MG63 (cell line): ENCODE measurements at regions not wholly inside any gene's neighbourhood (a gene's known extent, or its start where the extent isn't known, plus 50 kb on each side); places are given as distances from the start of the nearest gene placed in this dataset.

Experiments used
- DNase-seq: peaks from one replicate; pipeline ENCODE4 v3.0.0-alpha.2; 2020
- H3K27me3 ChIP-seq: fragments of 250-450 bp; sonication (Bioruptor Pico); 2 replicates; pipeline ENCODE4 v1.5.1; 2020; ENCODE audit warnings: mild to moderate bottlenecking, moderate library complexity
- H3K36me3 ChIP-seq: fragments of 250-450 bp; sonication (Bioruptor Pico); 2 replicates; pipeline ENCODE4 v1.5.1; 2020; ENCODE audit warnings: mild to moderate bottlenecking, moderate library complexity
- H3K4me3 ChIP-seq: fragments of 250-450 bp; sonication (Bioruptor Pico); 2 replicates; pipeline ENCODE4 v1.5.1; 2020; ENCODE audit warnings: mild to moderate bottlenecking, moderate library complexity
- H3K9me3 ChIP-seq: fragments of 250-450 bp; sonication (Bioruptor Pico); 2 replicates; pipeline ENCODE4 v1.5.1; 2020; ENCODE audit warnings: mild to moderate bottlenecking, moderate library complexity

- no peak overlapping the region for H3K4me3 ChIP-seq
- no peak for DNase-seq
- H3K36me3 ChIP-seq: no peaks in the 10 kb centered on the region
- no peaks in the 10 kb centered on the region for H3K9me3 ChIP-seq
- H3K27me3 ChIP-seq: no peaks in the 10 kb centered on the region
Observed at GRCh38 chr10:128520211-128520815, 394.1 kb upstream of the MKI67 start.

GRCh38 chr10:128522551-128523308, 396.5 kb upstream of the MKI67 start:
- H3K27me3 ChIP-seq: no peaks in the 10 kb centered on the region
- DNase-seq: no peak
- H3K36me3 ChIP-seq: no peaks in the 10 kb centered on the region
- H3K4me3 ChIP-seq: no peak overlapping the region
- no peaks in the 10 kb centered on the region for H3K9me3 ChIP-seq

GRCh38 chr10:128525444-128525843, 399.2 kb upstream of the MKI67 start:
- DNase-seq: no peak
- no peaks in the 10 kb centered on the region for H3K36me3 ChIP-seq
- no peaks in the 10 kb centered on the region for H3K9me3 ChIP-seq

GRCh38 chr10:128525936-128526335, 399.7 kb upstream of the MKI67 start:
- no peaks in the 10 kb centered on the region for H3K36me3 ChIP-seq
- no peaks in the 10 kb centered on the region for H3K9me3 ChIP-seq
- DNase-seq: no peak
- H3K27me3 ChIP-seq: no peaks in the 10 kb centered on the region
- H3K4me3 ChIP-seq: no peak overlapping the region

More at GRCh38 chr10:128525444-128525843, 399.2 kb upstream of the MKI67 start:
- Histone ChIP-seq H3K27me3 (no peaks in the 10 kb centered on the region), H3K4me3 (no peak overlapping the region)

- Histone ChIP-seq H3K4me3 (no peak overlapping the region), H3K36me3 (no peaks in the 10 kb centered on the region), H3K27me3 (no peaks in the 10 kb centered on the region), H3K9me3 (no peaks in the 10 kb centered on the region)
- DNase-seq: no peak
Observed at GRCh38 chr10:128526791-128527375, 400.7 kb upstream of the MKI67 start.

GRCh38 chr10:128527711-128528110, 401.5 kb upstream of the MKI67 start:
- Histone ChIP-seq H3K27me3 (no peaks in the 10 kb centered on the region), H3K9me3 (no peaks in the 10 kb centered on the region), H3K36me3 (no peaks in the 10 kb centered on the region), H3K4me3 (no peak overlapping the region)
- DNase-seq: no peak

- Histone ChIP-seq H3K27me3 (no peaks in the 10 kb centered on the region), H3K36me3 (no peaks in the 10 kb centered on the region), H3K4me3 (no peak overlapping the region), H3K9me3 (no peaks in the 10 kb centered on the region)
- no peak for DNase-seq
Observed at GRCh38 chr10:128528167-128528566, 401.9 kb upstream of the MKI67 start.

GRCh38 chr10:128528781-128529180, 402.6 kb upstream of the MKI67 start:
- H3K9me3 ChIP-seq: no peaks in the 10 kb centered on the region
- H3K4me3 ChIP-seq: no peak overlapping the region
- DNase-seq: no peak
- no peaks in the 10 kb centered on the region for H3K36me3 ChIP-seq
- 0 out of 2 replicates have a peak, but pooled peaks cover 2% of the 10 kb centered on the region for H3K27me3 ChIP-seq

- no peak for DNase-seq
- Histone ChIP-seq H3K4me3 (no peak overlapping the region), H3K36me3 (no peaks in the 10 kb centered on the region), H3K9me3 (no peaks in the 10 kb centered on the region), H3K27me3 (0 out of 2 replicates have a peak, but pooled peaks cover 2% of the 10 kb centered on the region)
Observed at GRCh38 chr10:128529225-128529624, 403.0 kb upstream of the MKI67 start.

GRCh38 chr10:128530301-128530700, 404.1 kb upstream of the MKI67 start:
- H3K9me3 ChIP-seq: no peaks in the 10 kb centered on the region
- peaks cover 3% of the 10 kb centered on the region; the same call in 1 of the 2 replicates for H3K27me3 ChIP-seq
- no peaks in the 10 kb centered on the region for H3K36me3 ChIP-seq
- no peak overlapping the region for H3K4me3 ChIP-seq
- no peak for DNase-seq

- DNase-seq: no peak
- Histone ChIP-seq H3K36me3 (no peaks in the 10 kb centered on the region), H3K27me3 (peaks cover 9% of the 10 kb centered on the region; the same call in 1 of the 2 replicates), H3K9me3 (no peaks in the 10 kb centered on the region), H3K4me3 (no peak overlapping the region)
Observed at GRCh38 chr10:128530946-128531345, 404.7 kb upstream of the MKI67 start.

GRCh38 chr10:128534686-128535085, 408.5 kb upstream of the MKI67 start:
- no peak for DNase-seq
- H3K4me3 ChIP-seq: no peak overlapping the region
- no peaks in the 10 kb centered on the region for H3K36me3 ChIP-seq
- peaks cover 31% of the 10 kb centered on the region for H3K27me3 ChIP-seq
- H3K9me3 ChIP-seq: no peaks in the 10 kb centered on the region

GRCh38 chr10:128536259-128536658, 410.0 kb upstream of the MKI67 start:
- peaks cover 31% of the 10 kb centered on the region for H3K27me3 ChIP-seq
- DNase-seq: no peak
- H3K4me3 ChIP-seq: no peak overlapping the region
- no peaks in the 10 kb centered on the region for H3K9me3 ChIP-seq
- H3K36me3 ChIP-seq: no peaks in the 10 kb centered on the region

GRCh38 chr10:128537834-128538330, 411.7 kb upstream of the MKI67 start:
- H3K9me3 ChIP-seq: no peaks in the 10 kb centered on the region

GRCh38 chr10:128538671-128539070, 412.4 kb upstream of the MKI67 start:
- Histone ChIP-seq H3K9me3 (no peaks in the 10 kb centered on the region), H3K27me3 (peaks cover 29% of the 10 kb centered on the region), H3K36me3 (no peaks in the 10 kb centered on the region), H3K4me3 (no peak overlapping the region)
- DNase-seq: no peak

More at GRCh38 chr10:128537834-128538330, 411.7 kb upstream of the MKI67 start:
- Histone ChIP-seq H3K36me3 (no peaks in the 10 kb centered on the region), H3K4me3 (no peak overlapping the region), H3K27me3 (peaks cover 31% of the 10 kb centered on the region)
- DNase-seq: peak; percentile 3

- Histone ChIP-seq H3K27me3 (peaks cover 29% of the 10 kb centered on the region), H3K9me3 (no peaks in the 10 kb centered on the region), H3K36me3 (no peaks in the 10 kb centered on the region), H3K4me3 (no peak overlapping the region)
- DNase-seq: no peak
Observed at GRCh38 chr10:128539510-128540127, 413.4 kb upstream of the MKI67 start.

- no peak overlapping the region for H3K4me3 ChIP-seq
- DNase-seq: no peak
- H3K9me3 ChIP-seq: no peaks in the 10 kb centered on the region
- peaks cover 29% of the 10 kb centered on the region for H3K27me3 ChIP-seq
- H3K36me3 ChIP-seq: no peaks in the 10 kb centered on the region
Observed at GRCh38 chr10:128540128-128540762, 414.0 kb upstream of the MKI67 start.
